ENCODE measurements at regions not wholly inside any gene's neighbourhood (a gene's known extent, or its start where the extent isn't known, plus 50 kb on each side); places are given as distances from the start of the nearest gene placed in this dataset.

DNA sequence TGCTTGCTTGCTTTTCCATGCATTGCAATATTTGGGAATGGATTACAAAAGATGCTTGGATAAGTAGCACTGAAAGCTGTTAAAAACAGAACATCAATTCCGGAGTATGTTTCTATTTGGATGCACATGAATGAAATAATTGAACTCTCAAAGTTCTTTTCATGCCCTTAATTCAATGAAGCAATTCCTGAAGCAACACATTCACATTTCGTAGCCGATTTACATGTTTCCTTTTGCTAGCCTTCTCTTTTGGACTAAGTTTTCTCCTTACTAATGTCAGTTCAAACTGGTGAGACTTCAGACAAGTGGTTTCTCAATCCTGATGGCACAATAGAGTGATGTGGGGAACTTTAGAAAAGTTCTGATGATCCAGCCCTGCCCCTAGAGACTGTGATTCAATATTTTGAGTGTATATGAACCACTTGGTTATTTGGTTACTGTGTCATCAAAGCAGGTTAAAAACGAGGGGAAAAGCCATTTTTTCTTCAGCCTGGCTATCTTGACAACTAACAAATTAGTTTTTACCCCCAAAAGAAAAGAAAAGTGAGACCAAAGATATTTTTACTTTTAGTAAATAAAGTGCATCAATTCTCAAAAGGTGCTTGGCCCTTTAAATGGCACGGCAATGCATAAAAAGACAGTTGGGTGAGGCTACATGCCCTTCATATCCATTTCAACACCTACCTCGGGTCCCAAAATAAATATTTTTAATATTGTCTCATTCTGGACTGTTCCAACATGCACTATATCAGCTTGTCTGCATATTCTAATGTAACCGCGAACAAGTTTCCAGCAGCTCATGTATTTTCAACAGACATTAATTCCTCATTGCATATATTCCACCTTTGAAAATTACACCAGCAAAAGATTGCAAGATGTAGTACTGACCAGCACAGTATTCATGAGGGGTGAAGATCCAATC is 90.1 kb upstream of the RPL34 start:
- no peak for DNase-seq (ENCODE audit: low read depth)
- TF ChIP-seq, protein P1, sequence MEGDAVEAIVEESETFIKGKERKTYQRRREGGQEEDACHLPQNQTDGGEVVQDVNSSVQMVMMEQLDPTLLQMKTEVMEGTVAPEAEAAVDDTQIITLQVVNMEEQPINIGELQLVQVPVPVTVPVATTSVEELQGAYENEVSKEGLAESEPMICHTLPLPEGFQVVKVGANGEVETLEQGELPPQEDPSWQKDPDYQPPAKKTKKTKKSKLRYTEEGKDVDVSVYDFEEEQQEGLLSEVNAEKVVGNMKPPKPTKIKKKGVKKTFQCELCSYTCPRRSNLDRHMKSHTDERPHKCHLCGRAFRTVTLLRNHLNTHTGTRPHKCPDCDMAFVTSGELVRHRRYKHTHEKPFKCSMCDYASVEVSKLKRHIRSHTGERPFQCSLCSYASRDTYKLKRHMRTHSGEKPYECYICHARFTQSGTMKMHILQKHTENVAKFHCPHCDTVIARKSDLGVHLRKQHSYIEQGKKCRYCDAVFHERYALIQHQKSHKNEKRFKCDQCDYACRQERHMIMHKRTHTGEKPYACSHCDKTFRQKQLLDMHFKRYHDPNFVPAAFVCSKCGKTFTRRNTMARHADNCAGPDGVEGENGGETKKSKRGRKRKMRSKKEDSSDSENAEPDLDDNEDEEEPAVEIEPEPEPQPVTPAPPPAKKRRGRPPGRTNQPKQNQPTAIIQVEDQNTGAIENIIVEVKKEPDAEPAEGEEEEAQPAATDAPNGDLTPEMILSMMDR (conservative IDR thresholded peaks at IDR 0.05; ENCODE audit: low read depth, low read length) = no peak

DNA sequence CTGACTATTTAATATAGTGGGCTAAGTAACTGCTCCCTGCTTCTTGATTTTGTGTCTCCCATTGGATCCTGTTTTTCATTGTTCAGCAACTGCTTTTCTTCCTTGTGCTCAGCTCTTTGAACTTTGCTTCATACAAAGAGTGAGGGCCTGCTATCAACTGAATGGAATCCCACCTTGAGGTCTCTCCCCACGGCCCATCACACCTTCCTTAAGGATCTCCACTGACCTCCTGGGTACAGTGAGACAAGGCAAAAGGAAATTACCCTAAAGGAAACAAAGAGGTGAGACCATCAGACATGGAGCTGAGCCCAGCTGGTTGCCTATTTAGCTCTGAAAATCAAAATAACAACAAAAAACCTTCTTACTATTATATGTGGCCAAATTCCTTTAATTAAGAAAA is 91.3 kb upstream of the RPL34 start:
- TF ChIP-seq, protein P1 (conservative IDR thresholded peaks at IDR 0.05; ENCODE audit: low read depth, low read length) = no peak
- H3K4me3 ChIP-seq (ENCODE audit: low read length) = no peak overlapping the region
- DNase-seq (ENCODE audit: low read depth) = no peak

More for the DNA sequence above, 90.1 kb upstream of the RPL34 start:
- H3K4me3 ChIP-seq (ENCODE audit: low read length) = no peak overlapping the region

GRCh38 chr4:108527723-108528122 is 92.7 kb upstream of the RPL34 start:
- no peak for DNase-seq (ENCODE audit: low read depth)
- TF ChIP-seq, protein P1 (conservative IDR thresholded peaks at IDR 0.05; ENCODE audit: low read depth, low read length) = no peak
- H3K4me3 ChIP-seq (ENCODE audit: low read length) = no peak overlapping the region

DNA sequence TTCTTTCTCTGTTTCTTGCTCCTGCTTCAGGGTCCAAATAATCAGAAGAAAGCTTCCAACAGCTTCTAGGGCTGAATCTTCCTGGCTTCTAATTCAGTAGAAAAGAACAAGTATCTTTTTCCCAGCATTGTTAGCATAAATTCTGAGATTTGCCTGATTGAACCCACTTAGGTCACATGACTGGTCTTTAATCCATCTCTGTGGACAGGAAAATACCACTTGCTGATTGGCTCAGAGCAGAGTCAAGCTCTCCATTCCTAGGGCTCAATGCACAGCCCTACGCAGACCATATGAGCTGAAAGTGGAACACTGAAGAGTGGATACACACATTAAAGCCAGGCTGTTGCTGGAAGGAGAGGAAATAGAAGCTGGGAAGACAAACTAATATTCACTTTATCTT is 99.6 kb upstream of the RPL34 start:
- TF ChIP-seq, protein P1 (conservative IDR thresholded peaks at IDR 0.05; ENCODE audit: low read depth, low read length) = no peak
- H3K4me3 ChIP-seq (ENCODE audit: low read length) = no peak overlapping the region
- DNase-seq (ENCODE audit: low read depth) = no peak

- H3K4me3 ChIP-seq (ENCODE audit: low read length) = no peak overlapping the region
- TF ChIP-seq, protein P1 (conservative IDR thresholded peaks at IDR 0.05; ENCODE audit: low read depth, low read length) = no peak
- no peak for DNase-seq (ENCODE audit: low read depth)
These were observed 100.3 kb upstream of the RPL34 start for GRCh38 chr4:108519911-108520601.

DNA sequence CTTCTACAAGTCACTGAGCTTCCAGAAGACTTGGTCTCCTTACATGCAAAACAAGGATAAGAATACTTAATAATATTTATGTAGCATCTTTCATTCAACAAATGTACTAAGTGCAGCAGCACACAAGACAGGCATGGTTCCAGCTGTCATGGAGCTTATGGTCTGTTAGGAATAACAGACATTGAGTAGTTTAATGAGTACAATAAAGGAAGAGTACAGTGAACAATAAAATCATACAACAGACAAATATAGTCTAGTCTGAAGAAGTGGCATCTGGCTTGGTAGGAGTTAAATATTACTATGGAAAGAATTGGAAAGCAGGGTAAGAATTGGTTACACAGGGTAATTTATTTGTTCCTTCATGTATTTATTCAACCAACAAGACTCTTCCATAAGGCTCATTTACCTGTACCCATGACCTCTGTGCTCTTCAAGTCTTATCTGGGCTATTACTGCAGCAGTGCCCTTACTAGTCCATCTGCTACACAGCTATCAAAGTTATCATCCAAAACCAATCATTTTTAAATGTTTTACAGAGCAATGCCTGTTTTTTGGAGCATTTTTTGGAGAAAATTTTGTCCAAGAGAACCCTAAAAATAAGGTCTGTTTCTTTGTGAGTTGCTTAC is 101.1 kb upstream of the RPL34 start:
- no peak for DNase-seq (ENCODE audit: low read depth)
- H3K4me3 ChIP-seq (ENCODE audit: low read length) = no peak overlapping the region
- TF ChIP-seq, protein P1 (conservative IDR thresholded peaks at IDR 0.05; ENCODE audit: low read depth, low read length) = no peak
